CD4-positive, alpha-beta T cell treated with Interleukin-6 for 4 hours (primary cell): ENCODE measurements at regions not wholly inside any gene's neighbourhood (a gene's known extent, or its start where the extent isn't known, plus 50 kb on each side); places are given as distances from the start of the nearest gene placed in this dataset.
A peak's percentile ranks its signal among the peaks of the same experiment; 100 is the strongest.
"Not testable (repeated sequence)": the region's sequence is repeated elsewhere in the genome, so short reads cannot be mapped to it uniquely, and the experiment has no call there.

Experiments
- DNase-seq: peaks from one replicate; pipeline ENCODE4 v3.0.0-alpha.2; 2020; ENCODE audit warnings: mixed read lengths

DNA sequence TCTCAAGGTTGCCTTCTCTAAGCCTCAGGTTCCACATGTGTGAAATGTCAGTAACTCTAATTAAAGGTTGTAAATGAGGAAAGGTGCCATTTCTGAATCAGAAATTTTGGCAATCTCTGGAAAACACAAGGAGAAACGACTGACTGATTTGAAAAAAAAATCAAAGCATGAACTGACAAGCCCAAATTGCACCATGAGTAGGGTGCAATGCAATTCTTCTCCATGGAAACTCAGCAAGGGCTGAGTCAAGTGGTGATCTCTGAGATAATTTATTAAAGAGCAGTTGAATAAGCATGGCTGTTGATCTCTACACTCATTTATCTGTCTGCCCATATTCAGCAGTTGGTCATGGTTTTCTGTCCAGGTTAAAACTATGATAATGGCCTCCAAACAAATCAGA lies 201.6 kb upstream of the CMC1 start:
- no peak for DNase-seq

DNA sequence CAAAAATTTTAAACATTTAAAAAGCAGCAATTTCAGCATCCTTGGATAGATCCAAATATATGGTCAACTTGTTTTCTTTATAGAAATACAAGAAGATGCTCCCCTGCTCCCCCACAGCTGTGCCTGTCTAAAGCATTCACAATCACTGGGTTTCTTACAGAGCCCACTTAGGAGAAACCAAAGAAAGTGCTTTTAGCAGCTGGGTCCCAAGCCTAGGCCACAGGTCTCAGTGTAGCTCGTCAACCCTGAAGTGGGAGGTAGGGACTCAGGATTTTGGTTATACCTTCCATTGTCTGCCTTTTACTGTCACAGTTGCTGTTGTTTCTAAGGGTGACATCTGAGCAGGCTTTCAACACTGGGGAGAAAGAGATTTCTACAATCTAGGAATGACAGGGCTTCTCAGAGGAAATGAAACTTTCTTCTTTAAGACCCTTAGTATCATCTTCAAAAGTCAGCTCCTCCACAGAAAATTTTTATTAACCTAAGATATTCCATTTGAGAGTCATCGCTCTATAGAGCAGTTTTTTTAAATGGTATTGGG lies 199.3 kb upstream of the CMC1 start:
- DNase-seq: no peak

DNA sequence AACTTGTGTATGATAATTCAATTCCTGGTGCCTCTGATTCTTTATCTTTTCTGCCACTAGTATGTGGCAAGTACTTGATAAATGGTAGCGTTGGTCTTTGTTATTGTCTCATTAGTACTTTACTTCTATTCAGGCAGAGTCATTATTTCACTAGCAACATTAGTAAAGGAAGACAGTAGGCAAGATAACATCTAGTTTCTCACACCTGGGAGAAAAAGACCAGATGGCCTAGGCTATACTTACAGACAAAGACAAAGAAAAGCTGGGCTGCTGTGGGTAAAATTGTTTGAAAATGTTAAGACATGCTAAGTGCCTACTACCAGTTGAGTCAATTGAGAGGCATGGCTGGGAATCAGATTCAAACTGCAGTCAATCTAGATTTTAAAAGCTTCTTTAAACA lies 198.7 kb upstream of the CMC1 start:
- no peak for DNase-seq

DNA sequence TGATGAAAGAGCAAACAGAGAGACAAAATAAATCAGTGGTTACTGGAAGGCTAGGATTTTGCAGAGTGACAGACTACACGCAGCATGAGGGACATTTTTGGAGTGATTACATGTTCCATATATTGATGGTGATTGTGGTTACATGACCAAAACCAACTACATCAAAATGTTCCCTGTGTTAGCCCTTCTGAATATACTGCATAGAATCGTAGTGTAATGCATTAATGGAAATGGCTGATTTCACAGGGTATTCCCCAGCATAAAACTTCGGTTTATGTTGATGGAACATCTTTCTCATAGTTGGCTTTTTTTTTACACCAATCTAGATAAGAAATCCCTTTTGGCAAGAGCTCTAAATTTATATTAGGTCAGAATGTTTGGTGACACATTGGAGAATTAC lies 191.3 kb upstream of the CMC1 start:
- no peak for DNase-seq

DNA sequence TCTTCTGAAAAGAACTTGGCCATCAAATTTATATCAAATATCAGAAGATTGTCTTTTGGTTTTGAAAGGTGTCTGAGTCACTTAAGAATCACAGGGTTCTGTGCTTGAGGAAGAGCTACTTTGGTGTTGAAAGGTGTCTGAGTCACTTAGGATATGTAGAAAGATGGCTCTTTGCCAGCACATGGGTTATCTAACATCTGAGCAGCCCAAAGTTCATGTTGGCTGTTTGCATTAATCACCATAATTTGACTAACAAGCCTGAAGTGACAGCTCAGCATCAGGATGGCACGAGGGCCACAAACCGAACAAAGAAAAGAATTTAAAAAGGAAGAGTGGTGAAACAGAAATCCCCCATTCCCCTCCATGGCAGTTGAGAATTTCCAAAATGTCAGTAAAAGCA lies 190.5 kb upstream of the CMC1 start:
- peak; percentile 31 for DNase-seq

DNA sequence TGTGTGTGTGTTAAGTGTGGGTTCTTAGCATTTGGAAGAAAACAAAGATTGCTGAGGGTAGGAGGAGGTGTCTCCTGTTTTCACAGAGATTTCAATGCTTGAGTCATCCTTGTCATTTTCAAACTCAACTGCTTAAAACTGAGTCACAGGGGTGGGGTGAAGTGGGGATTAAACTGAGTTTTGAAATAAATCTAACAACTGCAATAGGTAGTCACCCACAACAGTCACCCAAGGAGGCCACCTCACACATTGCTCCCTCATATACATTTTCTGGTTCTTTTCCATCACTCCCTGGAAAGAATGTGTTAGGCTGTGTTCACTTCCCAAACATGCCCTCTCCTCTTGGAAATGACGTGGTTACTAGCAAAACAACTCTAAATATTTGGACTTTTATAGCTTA lies 187.7 kb upstream of the CMC1 start:
- DNase-seq: no peak

DNA sequence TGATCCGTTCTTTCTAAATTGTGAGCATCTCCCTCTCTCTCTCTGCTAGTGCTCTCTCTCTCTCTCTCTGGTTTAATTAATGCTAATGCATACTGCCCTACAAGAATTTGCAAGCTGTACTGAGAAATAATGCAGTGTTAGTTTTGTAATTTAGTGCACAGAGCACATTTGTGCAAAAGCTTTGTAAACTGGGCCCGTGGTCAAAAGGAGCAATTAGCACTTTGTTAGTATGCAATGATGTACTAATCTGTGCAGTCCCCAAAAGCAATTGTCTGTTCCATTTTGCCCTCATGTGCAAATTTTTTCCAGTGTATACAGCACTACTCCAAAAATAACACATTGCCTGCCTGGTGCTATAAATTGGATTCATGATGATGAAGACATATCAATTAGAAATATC lies 184.6 kb upstream of the CMC1 start:
- no peak for DNase-seq

DNA sequence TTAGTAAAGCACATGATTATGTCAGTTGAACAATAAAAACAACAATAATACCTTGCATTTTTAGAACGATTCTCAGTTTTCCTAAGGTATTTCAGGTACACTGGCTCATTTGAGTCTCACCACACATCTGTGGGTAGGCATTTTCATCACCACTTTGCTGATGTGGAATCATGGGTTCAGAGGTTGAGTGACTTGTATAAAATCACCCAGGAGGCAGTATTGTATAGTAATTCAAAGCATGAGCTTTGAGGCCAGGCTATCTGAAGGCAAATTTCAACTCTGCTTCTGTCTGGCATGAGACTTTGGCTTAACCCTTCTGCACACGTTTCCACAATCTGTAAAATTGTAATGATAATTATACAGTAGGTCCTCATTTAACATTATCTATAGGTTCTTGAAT lies 183.9 kb upstream of the CMC1 start:
- DNase-seq: no peak

DNA sequence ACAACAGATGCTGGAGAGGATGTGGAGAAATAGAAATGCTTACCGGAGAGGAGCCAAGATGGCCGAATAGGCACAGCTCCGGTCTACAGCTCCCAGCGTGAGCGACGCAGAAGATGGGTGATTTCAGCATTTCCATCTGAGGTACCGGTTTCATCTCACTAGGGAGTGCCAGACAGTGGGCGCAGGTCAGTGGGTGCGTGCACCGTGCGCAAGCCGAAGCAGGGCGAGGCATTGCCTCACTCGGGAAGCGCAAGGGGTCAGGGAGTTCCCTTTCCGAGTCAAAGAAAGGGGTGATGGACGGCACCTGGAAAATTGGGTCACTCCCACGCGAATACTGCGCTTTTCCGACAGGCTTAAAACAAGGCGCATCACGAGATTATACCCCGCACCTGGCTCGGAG lies 182.2 kb upstream of the CMC1 start:
- not testable (repeated sequence) for DNase-seq

DNA sequence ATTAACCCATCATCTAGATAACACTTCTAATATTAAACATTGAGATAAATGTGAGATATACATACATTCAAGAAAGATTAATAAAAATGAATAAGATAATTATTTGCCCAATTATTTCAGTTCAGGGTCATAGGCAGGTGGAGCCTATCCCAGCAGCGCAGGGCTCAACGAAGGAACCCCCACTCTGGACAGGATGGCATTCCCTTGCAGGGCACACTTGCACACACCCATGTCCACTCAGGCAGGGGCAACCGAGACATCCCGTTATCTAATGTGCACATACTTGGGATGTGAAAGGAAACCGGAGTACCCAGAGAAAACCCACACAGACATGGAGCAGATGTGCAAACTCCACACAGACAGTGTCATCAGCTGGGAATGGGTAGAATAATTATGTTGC lies 175.4 kb upstream of the CMC1 start:
- no peak for DNase-seq

DNA sequence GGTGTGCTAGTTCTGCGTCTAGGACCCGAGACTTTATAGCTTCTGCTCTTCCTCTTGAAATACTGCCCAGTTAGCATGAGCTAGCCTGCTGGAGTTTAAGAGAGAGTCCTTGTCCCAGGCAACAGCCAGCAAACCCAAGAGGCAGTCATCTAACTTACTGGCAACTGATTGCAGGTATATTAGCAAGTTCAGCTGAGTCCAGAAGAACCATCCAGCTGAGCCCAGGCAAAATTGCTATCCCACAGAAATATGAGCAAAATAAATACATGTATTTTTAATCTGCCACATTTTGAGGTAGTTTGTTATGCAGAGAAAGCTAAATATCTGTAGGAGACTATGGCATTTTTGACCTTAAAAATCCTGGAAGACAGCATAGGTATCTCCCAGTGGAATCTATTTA lies 174.4 kb upstream of the CMC1 start:
- DNase-seq: no peak

DNA sequence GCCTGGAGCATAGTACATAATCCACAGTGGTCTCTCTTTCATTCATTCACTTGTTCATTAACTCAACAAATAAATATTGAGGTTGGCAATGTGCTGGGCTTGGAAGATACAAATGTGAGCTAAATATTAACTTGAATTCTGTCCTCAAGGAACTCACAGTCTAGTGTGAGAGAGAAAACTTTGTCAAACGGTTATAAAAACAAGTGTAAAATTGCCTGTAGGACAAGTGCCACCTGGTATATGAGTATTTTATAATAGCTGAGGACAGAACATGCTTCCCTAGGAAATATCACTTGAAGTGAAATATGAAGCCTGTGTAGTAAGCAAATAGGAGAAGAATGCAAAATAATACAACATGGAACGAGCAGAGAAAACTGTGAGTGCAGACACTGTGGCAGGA lies 173.1 kb upstream of the CMC1 start:
- no peak for DNase-seq

DNA sequence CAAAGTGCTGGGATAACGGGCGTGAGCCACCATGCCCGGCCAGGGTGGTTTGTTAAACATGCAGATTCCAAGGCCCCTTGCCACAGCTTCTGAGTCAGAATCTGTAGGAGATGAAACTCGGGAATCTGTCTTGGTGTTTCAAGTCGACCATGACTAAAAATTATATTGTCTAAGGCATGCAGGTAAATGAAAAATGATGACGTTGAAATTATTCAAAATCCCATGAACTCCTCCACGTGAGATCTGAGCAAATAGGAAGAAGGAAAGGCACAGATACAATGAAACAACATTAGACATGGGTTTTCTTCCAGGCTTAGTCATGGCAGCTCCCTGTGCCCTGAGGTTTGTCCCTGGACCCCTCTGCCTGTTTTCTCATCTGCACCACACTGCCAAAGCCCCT lies 172.0 kb upstream of the CMC1 start:
- no peak for DNase-seq

DNA sequence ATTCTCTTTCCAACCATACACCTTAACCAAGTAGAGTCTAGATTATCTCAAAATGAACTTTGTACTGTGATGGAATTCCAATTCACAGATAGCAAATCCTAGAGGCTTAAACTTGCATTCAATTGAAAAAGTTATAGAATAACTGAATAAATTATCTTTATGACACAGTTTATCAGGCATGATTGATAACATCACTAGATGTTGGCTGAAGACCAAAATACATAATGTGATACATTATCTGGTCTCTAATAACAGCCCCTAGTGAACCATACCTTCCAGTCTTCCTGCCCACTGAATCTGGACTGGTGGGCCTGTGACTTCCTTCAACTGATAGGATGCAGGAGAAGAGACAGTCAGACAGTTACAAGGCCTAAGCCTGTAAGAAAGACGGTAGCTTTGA lies 165.2 kb upstream of the CMC1 start:
- no peak for DNase-seq

DNA sequence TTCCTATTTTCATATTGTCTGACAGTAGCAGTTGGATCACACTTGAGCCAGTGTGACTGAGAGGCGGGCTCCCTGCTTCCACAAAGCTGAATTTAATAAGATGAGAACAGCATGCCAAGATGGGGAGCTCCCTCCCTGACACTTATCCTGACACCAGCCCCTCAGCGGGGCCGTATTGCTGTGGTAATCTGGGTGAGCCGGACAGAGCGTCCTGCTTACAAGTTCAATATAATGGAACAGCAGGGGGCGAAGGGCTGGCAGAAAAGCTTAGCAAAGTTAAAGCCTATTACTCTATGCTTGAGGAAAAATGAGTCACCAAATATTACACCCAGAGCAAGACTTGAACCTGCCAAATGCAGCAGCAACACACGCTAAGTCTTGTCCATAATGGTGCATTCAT lies 163.8 kb upstream of the CMC1 start:
- no peak for DNase-seq

DNA sequence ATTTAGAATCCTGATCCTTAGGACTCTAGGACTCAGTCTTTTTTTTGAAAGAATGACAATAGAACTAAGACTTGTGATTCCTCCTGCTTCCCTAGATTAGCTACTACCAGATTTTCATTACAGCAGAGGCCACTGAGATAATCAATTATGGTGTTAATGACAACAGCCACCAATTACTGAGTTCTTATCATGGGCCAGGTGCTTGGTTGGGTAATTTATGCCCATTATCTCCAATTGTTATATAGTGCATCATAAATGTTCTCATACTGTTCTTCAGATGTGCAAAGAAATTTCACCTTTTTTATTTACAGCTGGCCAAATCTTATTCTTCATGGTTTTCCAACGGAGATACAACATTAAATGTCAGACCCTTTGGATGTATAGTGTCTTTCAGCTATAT lies 162.9 kb upstream of the CMC1 start:
- DNase-seq: no peak

DNA sequence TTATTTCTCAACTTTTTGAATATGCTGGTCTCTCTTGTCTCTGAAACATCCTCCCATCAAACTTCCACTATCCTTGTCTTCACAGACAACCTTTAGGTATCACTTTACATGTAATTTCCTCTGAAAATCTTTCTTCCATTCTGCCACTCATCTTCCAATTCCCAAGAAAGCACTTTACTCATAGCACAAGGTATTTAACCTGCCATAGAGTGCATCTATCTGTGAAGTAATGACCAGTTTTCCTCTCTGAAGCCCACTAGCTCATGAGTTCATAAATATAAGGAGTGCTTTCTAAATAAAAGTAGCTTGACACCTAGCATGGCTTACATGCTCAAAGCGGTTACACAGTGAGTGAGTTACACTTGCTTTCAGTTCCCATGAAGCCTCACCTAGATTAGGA lies 160.7 kb upstream of the CMC1 start:
- DNase-seq: no peak

DNA sequence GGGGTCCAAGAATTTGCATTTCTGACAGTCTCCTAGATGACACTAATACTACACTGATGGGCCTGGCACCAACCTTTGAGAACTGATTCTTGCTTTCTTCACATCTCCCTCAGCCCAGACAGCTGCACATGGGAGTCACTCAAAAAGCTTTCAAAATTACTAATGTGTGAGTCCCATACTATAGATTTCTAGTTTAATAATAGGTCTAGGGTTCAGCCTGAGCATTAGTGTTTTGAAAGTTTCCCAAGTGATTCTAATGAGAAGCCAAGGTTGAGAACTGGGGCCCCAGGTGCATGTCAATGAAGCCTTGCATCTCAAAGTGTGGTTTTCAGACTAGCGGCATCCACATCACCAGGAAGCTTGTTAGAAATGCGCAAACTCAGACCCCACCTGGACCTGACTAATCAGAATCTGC lies 159.9 kb upstream of the CMC1 start:
- no peak for DNase-seq

DNA sequence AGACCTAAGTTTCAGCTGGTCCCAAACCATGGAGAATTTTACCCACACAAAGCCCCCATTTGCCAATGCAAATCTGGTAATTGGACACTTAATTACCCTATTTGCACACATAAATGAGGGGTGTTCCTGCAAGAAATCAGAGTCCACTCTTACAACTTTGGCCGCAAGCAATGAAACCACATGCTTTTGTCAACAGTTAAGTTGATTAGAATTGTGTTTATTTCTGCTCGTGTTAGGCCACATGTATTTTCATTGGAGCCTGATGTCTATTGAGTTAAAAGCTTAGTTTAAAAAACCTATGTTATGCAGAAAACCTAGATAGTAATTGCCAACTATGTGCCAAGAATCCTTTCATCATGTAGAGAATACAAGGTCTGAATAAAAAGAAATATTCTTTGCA lies 153.8 kb upstream of the CMC1 start:
- no peak for DNase-seq

DNA sequence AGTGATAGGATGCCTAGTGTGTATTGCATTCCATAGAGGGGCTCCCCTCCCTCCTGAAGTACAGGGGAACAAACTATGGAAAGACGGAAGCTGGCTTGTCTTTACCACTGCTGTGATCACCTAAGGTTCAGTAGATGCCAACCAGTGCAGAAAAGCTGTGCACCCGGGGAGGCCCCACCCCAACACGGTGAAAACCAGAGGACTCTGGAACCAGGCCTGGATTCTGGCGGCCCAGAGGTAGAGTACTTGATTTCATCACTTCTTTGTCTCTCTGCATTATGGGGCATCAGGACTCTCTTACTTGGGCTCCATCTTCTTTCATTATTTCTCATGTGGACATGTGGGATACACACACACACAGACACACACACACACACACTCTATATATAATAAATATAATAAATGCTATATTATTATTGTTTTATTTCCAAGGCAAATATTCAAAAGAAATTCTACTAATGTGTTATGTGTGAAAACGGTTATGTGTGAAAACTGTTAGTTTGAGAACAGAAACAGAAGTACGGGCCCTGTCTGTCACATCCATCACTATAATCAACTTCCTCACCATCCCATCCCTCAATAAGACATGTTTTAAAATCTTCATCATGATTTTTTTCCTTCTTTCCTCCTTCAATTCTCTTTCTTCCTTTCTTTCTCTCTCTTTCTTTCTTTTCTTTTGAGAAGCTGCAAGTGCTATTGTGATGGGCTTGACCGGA lies 152.4 kb upstream of the CMC1 start:
- DNase-seq: no peak

DNA sequence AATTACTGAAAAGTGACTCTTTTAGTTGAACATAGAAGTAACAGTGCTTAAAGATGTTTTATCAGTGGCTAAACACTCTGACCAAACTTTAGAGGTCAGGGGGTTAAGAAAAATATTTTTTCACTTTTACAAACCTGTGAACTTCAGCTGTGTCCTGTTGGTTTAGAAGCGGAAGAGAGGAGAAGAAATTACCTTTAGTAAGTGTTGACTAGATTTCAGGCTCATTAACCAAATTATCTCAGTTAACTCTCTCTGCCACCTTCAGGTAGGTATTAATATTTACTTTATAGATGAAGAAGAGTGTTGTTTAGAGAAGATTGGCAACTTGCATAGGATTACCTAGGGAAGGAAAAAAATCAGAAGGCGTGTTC lies 151.9 kb upstream of the CMC1 start:
- DNase-seq: no peak

DNA sequence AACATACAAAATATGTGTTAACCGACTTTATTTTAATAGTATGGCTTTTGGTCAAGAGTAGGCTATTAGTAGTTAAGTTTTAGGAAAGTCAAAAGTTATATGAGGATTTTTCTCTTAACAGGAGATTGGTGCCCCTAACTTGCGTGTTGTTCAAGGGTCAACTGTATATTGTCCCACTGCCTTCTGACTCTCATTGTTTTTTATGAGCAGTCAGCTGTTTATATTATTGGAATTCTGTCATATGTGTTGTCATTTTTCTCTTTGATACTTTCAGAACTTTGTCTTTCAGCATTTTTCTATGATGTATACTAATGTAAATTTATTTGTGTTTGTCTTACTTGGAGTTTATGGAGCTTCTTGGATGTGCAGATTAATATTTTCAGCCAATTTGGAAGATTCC lies 142.1 kb upstream of the CMC1 start:
- DNase-seq: no peak

DNA sequence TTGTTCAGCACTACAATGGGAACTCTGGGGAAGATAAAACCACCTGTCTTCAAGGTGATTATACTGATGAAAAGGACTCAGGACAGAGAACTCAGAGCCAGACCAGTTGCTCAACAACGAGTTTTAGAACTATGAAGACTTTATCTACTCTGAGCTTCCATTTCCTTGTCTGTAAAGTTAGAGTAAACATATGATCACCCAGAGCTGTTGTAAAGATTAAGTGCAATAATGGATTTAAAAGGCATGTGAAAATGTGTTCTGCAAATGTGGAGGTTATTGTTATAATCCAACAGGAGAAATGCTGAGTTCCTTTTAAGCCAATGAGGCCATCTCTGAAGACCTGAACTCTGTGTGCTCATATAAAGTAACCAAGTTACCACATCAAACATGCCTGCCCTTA lies 139.7 kb upstream of the CMC1 start:
- no peak for DNase-seq

DNA sequence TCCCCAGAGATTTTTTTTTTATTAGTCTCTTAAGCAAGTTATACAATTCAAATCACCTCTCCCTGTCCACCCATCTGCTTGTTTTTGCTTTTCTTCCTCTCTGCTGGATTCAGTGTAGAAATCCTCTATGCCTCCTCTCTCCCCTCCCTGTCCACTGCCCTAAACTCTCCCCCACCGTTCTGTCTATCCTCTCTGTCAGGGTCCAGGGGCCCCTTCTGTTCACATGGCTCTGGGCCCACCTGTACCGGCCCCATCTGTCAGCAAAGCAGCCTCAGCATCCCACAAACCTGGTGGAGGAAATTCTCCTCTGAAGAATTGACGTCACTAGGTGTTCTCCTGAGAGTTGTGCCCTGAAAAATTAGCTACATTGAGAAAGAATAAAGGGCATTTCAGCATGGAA lies 137.6 kb upstream of the CMC1 start:
- no peak for DNase-seq

DNA sequence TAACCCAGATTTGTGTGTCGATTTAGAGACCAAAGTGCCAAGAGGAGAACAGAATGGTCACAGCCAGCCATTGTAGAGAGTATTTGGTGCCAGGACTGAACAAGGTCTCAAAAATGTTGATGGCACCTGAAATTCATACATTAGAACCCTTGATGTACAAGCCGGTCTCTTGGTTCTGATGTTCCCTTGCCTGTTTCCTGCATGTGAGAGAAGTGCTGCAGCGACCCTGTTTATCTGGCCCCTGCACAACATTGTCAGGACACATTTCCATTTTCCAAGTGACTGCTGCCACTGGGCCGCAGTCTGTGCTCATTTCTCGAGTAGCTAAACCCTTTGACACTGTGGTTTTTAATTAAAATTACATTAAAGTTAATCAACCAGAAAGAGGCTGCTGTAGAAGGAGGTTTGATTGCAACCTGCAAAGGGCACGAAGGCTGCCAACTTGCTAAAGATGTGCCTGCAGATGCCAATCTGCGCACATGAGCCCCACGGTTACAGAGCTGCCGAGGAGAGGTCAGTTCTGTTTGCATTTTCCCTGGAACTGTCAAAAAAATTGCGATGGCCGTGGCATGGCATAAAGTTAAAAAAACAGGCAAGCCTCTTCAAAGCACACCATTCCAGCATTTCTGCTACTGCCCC lies 136.4 kb upstream of the CMC1 start:
- no peak for DNase-seq
